GM23248 (cell line): ENCODE measurements at regions not wholly inside any gene's neighbourhood (a gene's known extent, or its start where the extent isn't known, plus 50 kb on each side); places are given as distances from the start of the nearest gene placed in this dataset.

ENCODE experiments used
- DNase-seq: peaks from one replicate; pipeline ENCODE4 v3.0.0-alpha.2; 2015
- H2AFZ ChIP-seq: fragments of 200-600 bp; sonication (generic); 2 replicates; pipeline ENCODE4 v1.6.1; 2016; ENCODE audit warnings: antibody characterized with exemption
- H3F3A ChIP-seq: fragments of 200-600 bp; sonication (generic); 2 replicates; pipeline ENCODE4 v1.6.1; 2016; ENCODE audit warnings: mild to moderate bottlenecking, antibody characterized with exemption, mixed run types; ENCODE audit not compliant: insufficient read depth
- H3K27ac ChIP-seq: fragments of 200-600 bp; sonication (generic); 2 replicates; pipeline ENCODE4 v1.5.1; 2016; ENCODE audit warnings: mild to moderate bottlenecking
- H3K27me3 ChIP-seq: fragments of 200-600 bp; sonication (generic); replicated peaks from 2 replicates; pipeline ENCODE4 v1.6.1; 2016; ENCODE audit warnings: mild to moderate bottlenecking; ENCODE audit not compliant: insufficient read depth
- H3K36me3 ChIP-seq: fragments of 200-600 bp; sonication (generic); 2 replicates; pipeline ENCODE4 v1.6.1; 2016; ENCODE audit warnings: low read depth, mild to moderate bottlenecking
- H3K4me1 ChIP-seq: fragments of 200-600 bp; sonication (generic); 2 replicates; pipeline ENCODE4 v1.6.1; 2016; ENCODE audit warnings: mild to moderate bottlenecking; ENCODE audit not compliant: insufficient read depth
- H3K4me2 ChIP-seq: fragments of 200-600 bp; sonication (generic); one replicate; pipeline ENCODE4 v1.6.1; 2016; ENCODE audit warnings: mild to moderate bottlenecking; ENCODE audit not compliant: unreplicated experiment
- H3K4me3 ChIP-seq: fragments of 200-600 bp; sonication (generic); 2 replicates; pipeline ENCODE4 v1.5.1; 2016; ENCODE audit warnings: mild to moderate bottlenecking
- H3K79me2 ChIP-seq: fragments of 200-600 bp; sonication (generic); 2 replicates; pipeline ENCODE4 v1.6.1; 2016; ENCODE audit warnings: mild to moderate bottlenecking; ENCODE audit not compliant: insufficient read depth
- H3K9ac ChIP-seq: fragments of 200-600 bp; sonication (generic); 2 replicates; pipeline ENCODE4 v1.6.1; 2016; ENCODE audit warnings: mild to moderate bottlenecking
- H3K9me2 ChIP-seq: fragments of 200-600 bp; sonication (generic); 2 replicates; pipeline ENCODE4 v1.6.1; 2016; ENCODE audit warnings: mixed run types, mild to moderate bottlenecking, moderate library complexity; ENCODE audit not compliant: insufficient read depth
- H3K9me3 ChIP-seq: fragments of 200-600 bp; sonication (generic); one replicate; pipeline ENCODE4 v1.6.1; 2017; ENCODE audit warnings: low read depth
- H4K20me1 ChIP-seq: fragments of 200-600 bp; sonication (generic); 2 replicates; pipeline ENCODE4 v1.6.0; 2016; ENCODE audit not compliant: insufficient read depth
- EZH2 ChIP-seq: fragments of 200-600 bp; sonication (generic); IDR thresholded peaks from 2 replicates; pipeline ENCODE4 v1.6.1; 2018; ENCODE audit warnings: antibody characterized with exemption, mild to moderate bottlenecking; ENCODE audit not compliant: insufficient read depth, poor library complexity, severe bottlenecking
- EZH2phosphoT487 ChIP-seq: fragments of 200-600 bp; sonication (generic); IDR thresholded peaks from 2 replicates; pipeline ENCODE4 v1.6.1; 2018; ENCODE audit warnings: antibody characterized with exemption, moderate library complexity, mild to moderate bottlenecking, low read depth; ENCODE audit not compliant: insufficient read depth
- WGBS, 2 experiments: methylation state at CpG; one replicate each; pipeline ENCODE4 v1.1.6; 2015 to 2017; ENCODE audit warnings: low lambda C conversion rate in 2 of 2, low coverage in 1 of 2; ENCODE audit errors: missing lambda C conversion rate in 2 of 2; 5-methylcytosine and 5-hydroxymethylcytosine counted together
- in situ Hi-C: fragments of 300-500 bp; cut with MboI; formaldehyde crosslinking; loops from 2 replicates; pipeline ENCODE4 v1.15.0; 2020

DNA sequence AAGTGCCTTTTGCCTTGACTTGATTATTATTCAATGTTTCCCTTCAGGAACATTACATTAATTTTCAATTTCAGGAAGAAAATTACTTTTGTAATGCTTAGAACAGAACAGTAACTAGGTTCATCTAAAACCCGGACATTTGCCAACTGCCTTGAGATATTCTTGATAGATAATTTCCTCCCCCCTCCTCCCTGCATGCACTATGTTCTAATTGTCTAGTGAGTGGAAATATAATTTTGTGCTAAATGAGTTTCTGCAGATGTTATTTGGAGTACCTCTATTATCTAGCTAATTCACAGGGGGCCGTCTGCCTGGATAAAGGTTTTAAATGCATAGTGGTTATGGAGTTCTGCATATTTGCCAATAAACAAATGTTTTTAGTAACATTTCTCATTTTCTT is 200.3 kb upstream of the SLC39A10 start:
- Histone ChIP-seq H3K27ac (no peak overlapping the region), H3K4me3 (no peak overlapping the region), H3K9ac (no peak overlapping the region), H3K27me3 (no peaks in the 10 kb centered on the region), H3K9me2 (no peaks in the 10 kb centered on the region), H3K4me1 (0 out of 2 replicates have a peak, but pooled peaks cover 9% of the 10 kb centered on the region), H4K20me1 (no peaks in the 10 kb centered on the region), H3K4me2 (no peak overlapping the region), H2AFZ (no peak overlapping the region), H3K79me2 (no peaks in the 10 kb centered on the region), H3K9me3 (no peaks in the 10 kb centered on the region), H3K36me3 (no peaks in the 10 kb centered on the region), H3F3A (no peaks in the 10 kb centered on the region)
- DNase-seq: no peak
- WGBS, 2 experiments: 48 to 63% methylated on average over 2 of the region's 2 CpGs
- no peak for TF ChIP-seq EZH2
- TF ChIP-seq EZH2phosphoT487: no peak
- in situ Hi-C loops: no loop called here

DNA sequence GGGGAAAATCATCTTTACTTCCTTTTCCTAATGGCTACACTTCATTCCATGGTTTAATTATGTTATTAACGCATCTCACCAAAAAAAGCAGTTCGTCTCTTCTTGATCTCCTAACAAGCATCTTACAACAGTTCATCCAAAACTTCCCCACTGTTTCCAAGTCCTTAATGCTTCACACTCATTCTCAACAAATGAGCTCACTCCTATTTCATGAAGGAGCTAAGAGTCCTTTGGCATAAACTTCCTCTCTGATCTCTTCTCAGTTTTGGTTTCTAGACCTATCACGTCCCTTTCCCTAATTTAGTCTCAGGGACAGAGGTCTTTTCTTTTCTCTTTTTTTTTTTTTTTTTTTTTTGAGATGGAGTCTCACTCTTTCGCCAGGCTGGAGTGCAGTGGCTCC is 205.9 kb upstream of the SLC39A10 start:
- WGBS, 2 experiments: 40 to 47% methylated on average over 4 of the region's 4 CpGs
- Histone ChIP-seq H2AFZ (no peak overlapping the region), H3F3A (0 out of 2 replicates have a peak, but pooled peaks cover 5% of the 10 kb centered on the region), H3K4me2 (no peak overlapping the region), H3K9me2 (no peaks in the 10 kb centered on the region), H4K20me1 (no peaks in the 10 kb centered on the region), H3K9ac (no peak overlapping the region), H3K9me3 (no peaks in the 10 kb centered on the region), H3K4me3 (no peak overlapping the region), H3K27ac (no peak overlapping the region), H3K4me1 (peaks cover 8% of the 10 kb centered on the region; the same call in 1 of the 2 replicates), H3K27me3 (no peaks in the 10 kb centered on the region), H3K36me3 (no peaks in the 10 kb centered on the region), H3K79me2 (no peaks in the 10 kb centered on the region)
- in situ Hi-C loops: no loop called here
- TF ChIP-seq EZH2 (no peak), EZH2phosphoT487 (no peak)
- DNase-seq: peak; percentile 30

- in situ Hi-C loops: no loop called here
- peaks cover 11% of the 10 kb centered on the region for H3K4me1 ChIP-seq
- no peak overlapping the region for H3K27ac ChIP-seq
- no peaks in the 10 kb centered on the region for H3K9me2 ChIP-seq
- H3K27me3 ChIP-seq: no peaks in the 10 kb centered on the region
- no peaks in the 10 kb centered on the region for H3K9me3 ChIP-seq
- H3K4me3 ChIP-seq: no peak overlapping the region
- H3F3A ChIP-seq: 0 out of 2 replicates have a peak, but pooled peaks cover 5% of the 10 kb centered on the region
- TF ChIP-seq EZH2phosphoT487 (no peak), EZH2 (no peak)
- no peak overlapping the region for H3K9ac ChIP-seq
- no peaks in the 10 kb centered on the region for H4K20me1 ChIP-seq
- no peak overlapping the region for H2AFZ ChIP-seq
- no peak for DNase-seq
- no peaks in the 10 kb centered on the region for H3K79me2 ChIP-seq
- WGBS, 2 experiments: 14 to 36% methylated on average over 3 of the region's 3 CpGs
- no peak overlapping the region for H3K4me2 ChIP-seq
- H3K36me3 ChIP-seq: no peaks in the 10 kb centered on the region
Observed at GRCh38 chr2:195450552-195451113, 206.4 kb upstream of the SLC39A10 start.

GRCh38 chr2:195447323-195447975 is 209.6 kb upstream of the SLC39A10 start:
- Histone ChIP-seq H3K27ac (no peak overlapping the region), H3K36me3 (no peaks in the 10 kb centered on the region), H3K9me3 (no peaks in the 10 kb centered on the region), H3K4me3 (no peak overlapping the region), H3F3A (0 out of 2 replicates have a peak, but pooled peaks cover 5% of the 10 kb centered on the region), H4K20me1 (no peaks in the 10 kb centered on the region), H3K4me2 (peak overlapping the region; percentile 3), H3K4me1 (peaks cover 15% of the 10 kb centered on the region), H3K79me2 (no peaks in the 10 kb centered on the region), H2AFZ (peak overlapping the region; percentile 58), H3K9me2 (no peaks in the 10 kb centered on the region), H3K9ac (no peak overlapping the region), H3K27me3 (no peaks in the 10 kb centered on the region)
- no peak for TF ChIP-seq EZH2phosphoT487
- TF ChIP-seq EZH2: no peak
- in situ Hi-C loops: no loop called here
- WGBS, 2 experiments: 11 to 12% methylated on average over 5 of the region's 5 CpGs
- peak; percentile 12 for DNase-seq
